Progenitor cell of endocrine pancreas (in vitro differentiated cells): ENCODE measurements at regions not wholly inside any gene's neighbourhood (a gene's known extent, or its start where the extent isn't known, plus 50 kb on each side); places are given as distances from the start of the nearest gene placed in this dataset.

Experiments used
- DNase-seq: peaks from one replicate; pipeline ENCODE4 v3.0.0; 2021; ENCODE audit warnings: low spot score; ENCODE audit not compliant: unreplicated experiment
- H3K27ac Mint-ChIP-seq: 2 replicates; pipeline ENCODE4 v1.8.0; 2021; ENCODE audit warnings: mild to moderate bottlenecking, moderate library complexity, mixed read lengths
- H3K27me3 Mint-ChIP-seq: 2 replicates; pipeline ENCODE4 v1.8.0; 2021; ENCODE audit warnings: mixed read lengths
- H3K36me3 Mint-ChIP-seq: 2 replicates; pipeline ENCODE4 v1.8.0; 2022; ENCODE audit warnings: mixed read lengths; ENCODE audit not compliant: insufficient read depth
- H3K4me1 Mint-ChIP-seq: 2 replicates; pipeline ENCODE4 v1.8.0; 2021; ENCODE audit warnings: low read depth, mixed read lengths
- H3K4me3 Mint-ChIP-seq: 2 replicates; pipeline ENCODE4 v1.8.0; 2021; ENCODE audit warnings: low read depth, mild to moderate bottlenecking, moderate library complexity, mixed read lengths
- H3K9me3 Mint-ChIP-seq: 2 replicates; pipeline ENCODE4 v1.8.0; 2021; ENCODE audit warnings: low read depth, mixed read lengths
- TF ChIP-seq, protein P1 (sequence below): fragments of 200-600 bp; sonication (generic); IDR thresholded peaks from one replicate; pipeline ENCODE4 v1.5.0; 2021; ENCODE audit warnings: antibody characterized with exemption, mild to moderate bottlenecking; ENCODE audit not compliant: unreplicated experiment

DNA sequence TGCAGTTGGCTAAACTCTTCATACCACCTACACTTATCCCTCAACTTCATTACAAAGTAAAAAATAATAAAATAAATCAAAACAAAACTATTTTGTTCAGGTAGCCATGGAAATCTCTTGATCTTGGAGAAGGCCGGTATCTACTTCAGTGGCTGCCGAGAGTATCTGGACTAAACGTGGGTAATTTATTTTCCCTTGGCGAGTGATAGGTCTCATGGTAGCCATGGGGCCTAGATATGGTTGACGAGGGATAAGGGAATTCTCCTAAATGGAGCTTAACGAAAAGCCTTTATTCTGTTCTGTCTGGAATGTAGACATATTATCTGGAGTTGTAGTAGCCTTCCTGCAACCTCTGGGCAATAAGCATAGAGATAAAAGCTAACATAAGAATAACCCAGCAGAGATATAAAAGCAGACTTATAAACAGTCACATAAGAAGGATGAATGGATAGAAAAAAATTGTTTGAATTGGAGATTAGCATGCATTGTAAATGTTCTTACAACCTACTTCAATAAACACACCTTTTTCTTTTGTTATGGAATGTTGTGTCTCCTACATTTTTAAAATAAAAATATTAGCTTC, 281.3 kb upstream of the ARRDC4 start:
- H3K27ac Mint-ChIP-seq: no peak overlapping the region
- H3K9me3 Mint-ChIP-seq: no peaks in the 10 kb centered on the region
- H3K4me1 Mint-ChIP-seq: no peaks in the 10 kb centered on the region
- TF ChIP-seq, protein P1, sequence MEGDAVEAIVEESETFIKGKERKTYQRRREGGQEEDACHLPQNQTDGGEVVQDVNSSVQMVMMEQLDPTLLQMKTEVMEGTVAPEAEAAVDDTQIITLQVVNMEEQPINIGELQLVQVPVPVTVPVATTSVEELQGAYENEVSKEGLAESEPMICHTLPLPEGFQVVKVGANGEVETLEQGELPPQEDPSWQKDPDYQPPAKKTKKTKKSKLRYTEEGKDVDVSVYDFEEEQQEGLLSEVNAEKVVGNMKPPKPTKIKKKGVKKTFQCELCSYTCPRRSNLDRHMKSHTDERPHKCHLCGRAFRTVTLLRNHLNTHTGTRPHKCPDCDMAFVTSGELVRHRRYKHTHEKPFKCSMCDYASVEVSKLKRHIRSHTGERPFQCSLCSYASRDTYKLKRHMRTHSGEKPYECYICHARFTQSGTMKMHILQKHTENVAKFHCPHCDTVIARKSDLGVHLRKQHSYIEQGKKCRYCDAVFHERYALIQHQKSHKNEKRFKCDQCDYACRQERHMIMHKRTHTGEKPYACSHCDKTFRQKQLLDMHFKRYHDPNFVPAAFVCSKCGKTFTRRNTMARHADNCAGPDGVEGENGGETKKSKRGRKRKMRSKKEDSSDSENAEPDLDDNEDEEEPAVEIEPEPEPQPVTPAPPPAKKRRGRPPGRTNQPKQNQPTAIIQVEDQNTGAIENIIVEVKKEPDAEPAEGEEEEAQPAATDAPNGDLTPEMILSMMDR: no peak
- H3K4me3 Mint-ChIP-seq: no peak overlapping the region
- H3K36me3 Mint-ChIP-seq: no peaks in the 10 kb centered on the region
- peaks cover 12% of the 10 kb centered on the region for H3K27me3 Mint-ChIP-seq
- DNase-seq: no peak

DNA sequence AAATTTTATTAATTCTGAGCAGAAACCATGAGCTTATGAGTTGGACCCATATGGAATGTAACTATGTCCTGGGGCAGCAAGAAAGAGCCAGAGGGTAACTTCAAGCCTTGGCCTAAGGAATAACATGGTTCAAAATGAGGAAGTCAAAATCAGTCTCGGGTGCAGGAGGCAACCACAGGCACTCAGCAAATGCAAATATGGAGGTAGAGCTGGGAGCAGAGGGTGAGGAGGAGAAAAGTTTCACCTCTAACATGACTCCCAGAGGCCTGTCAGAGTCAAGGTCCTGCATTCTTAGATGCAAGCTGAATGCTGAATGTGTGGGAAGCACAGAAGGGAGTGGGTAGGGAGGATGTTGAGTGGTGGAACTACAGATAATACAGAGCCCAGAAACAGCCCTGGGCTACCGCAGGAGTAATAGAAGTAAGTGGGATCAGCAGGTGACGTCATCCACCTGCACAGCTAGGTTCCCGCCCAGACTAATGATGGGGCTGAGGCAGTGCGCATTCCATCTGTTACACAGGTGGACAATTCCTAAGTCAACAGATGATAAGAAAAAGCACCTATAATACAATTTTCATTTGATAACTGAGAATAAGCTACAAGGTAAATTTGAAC, 279.8 kb upstream of the ARRDC4 start:
- no peaks in the 10 kb centered on the region for H3K36me3 Mint-ChIP-seq
- no peaks in the 10 kb centered on the region for H3K9me3 Mint-ChIP-seq
- peaks cover 15% of the 10 kb centered on the region for H3K27me3 Mint-ChIP-seq
- H3K4me1 Mint-ChIP-seq: no peaks in the 10 kb centered on the region
- DNase-seq: no peak
- H3K27ac Mint-ChIP-seq: no peak overlapping the region
- no peak overlapping the region for H3K4me3 Mint-ChIP-seq
- TF ChIP-seq, protein P1: no peak

DNA sequence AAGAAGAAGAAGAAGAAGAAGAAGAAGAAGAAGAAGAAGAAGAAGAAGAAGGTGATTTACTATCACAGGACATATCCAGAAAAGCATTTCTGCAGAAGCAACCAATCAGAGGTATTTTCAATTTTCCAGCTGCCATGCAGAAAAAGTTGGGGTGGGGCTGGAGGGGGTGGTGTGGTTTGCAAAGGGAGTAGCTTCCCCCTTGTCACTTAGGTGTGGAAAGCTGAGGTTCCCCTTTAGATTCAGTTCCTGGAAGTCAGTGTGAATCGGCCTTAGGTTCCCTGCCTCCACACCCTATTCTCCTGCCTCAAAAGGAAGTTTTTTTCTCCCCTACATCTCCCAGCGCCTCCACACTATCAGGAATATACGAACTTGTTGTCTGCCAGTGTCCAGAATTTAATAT, 276.7 kb upstream of the ARRDC4 start:
- Mint-ChIP-seq H3K4me1 (no peaks in the 10 kb centered on the region), H3K27me3 (peaks cover 31% of the 10 kb centered on the region), H3K27ac (no peak overlapping the region), H3K9me3 (no peaks in the 10 kb centered on the region), H3K36me3 (no peaks in the 10 kb centered on the region), H3K4me3 (no peak overlapping the region)
- TF ChIP-seq, protein P1: no peak
- DNase-seq: no peak

DNA sequence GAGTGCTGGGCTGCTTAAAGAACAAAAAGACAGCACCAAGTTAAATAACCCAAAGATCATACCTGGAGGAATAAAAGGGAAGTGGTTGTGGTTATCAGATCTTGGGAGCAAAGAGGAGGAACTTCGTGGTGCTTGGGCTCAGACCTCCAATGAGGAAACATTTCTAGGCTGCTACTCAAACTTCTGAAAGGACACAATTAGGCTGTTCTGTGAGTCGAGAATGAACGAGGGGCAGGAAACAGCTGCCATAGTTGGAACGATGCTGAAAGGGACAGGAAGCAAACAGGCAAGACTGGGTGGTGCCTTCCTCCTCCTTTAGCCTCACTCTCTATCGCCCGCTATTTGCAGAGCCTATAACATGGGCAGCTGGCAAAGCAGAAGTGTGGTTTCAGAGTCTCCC, 276.3 kb upstream of the ARRDC4 start:
- no peak for DNase-seq
- TF ChIP-seq, protein P1: no peak
- Mint-ChIP-seq H3K4me1 (no peaks in the 10 kb centered on the region), H3K9me3 (no peaks in the 10 kb centered on the region), H3K27me3 (peaks cover 35% of the 10 kb centered on the region), H3K36me3 (no peaks in the 10 kb centered on the region), H3K27ac (no peak overlapping the region), H3K4me3 (no peak overlapping the region)

DNA sequence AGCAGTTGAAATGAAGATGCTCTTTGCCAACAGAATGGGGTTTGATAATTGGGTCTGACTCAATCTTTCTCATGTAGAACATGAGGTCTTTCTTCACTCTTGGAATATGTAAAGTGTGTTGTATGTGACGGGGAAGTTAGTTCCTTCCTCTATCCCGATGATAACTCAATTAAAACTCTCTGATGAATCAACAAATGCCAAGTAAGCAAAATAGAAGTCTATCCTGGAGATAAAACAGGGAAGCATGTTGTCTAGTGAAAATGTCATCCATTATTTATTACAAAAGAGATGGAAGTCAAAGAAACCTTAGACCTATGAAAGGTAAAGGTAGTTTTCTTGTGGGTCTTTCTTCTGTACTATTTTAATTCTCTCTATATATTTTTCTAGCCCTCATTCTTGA, 274.2 kb upstream of the ARRDC4 start:
- Mint-ChIP-seq H3K9me3 (no peaks in the 10 kb centered on the region), H3K4me3 (no peak overlapping the region), H3K4me1 (no peaks in the 10 kb centered on the region), H3K27ac (no peak overlapping the region), H3K36me3 (no peaks in the 10 kb centered on the region), H3K27me3 (peaks cover 47% of the 10 kb centered on the region)
- DNase-seq: no peak
- TF ChIP-seq, protein P1: no peak
